ENCODE measurements at regions not wholly inside any gene's neighbourhood (a gene's known extent, or its start where the extent isn't known, plus 50 kb on each side); places are given as distances from the start of the nearest gene placed in this dataset.

DNA sequence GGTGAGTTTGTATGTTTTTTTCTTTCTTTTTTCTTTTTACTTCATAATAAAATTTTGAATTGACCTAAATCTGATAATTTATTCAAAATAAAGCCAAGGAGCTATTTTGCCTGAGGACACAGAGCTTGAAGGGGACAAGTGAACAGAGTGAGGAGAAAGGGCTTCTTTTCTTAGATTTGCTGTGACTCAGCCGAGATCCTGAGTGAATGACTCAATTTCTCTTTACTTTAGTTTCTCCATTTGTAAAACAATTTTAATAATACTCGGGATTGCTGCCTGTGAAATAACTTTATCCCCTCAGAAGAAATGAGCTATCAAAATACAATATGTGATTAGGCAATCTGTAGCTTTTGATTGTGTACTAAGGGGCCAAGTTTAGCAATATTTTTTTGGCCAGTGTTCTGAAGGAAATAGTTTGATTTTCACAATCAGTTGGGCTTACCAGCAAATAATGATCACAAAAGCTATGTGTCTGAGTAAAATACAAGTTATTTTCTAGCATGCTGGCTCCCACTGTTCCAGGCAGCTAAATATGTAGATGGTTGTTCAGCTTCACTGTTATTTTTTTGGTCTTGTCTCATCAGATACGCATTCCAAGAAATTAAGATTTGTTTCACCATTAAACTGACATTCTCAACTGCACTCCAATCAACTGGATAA, 437.5 kb downstream of the FGF9 start:
- no peak overlapping the region for H4K5ac ChIP-seq (ENCODE audit: insufficient read length, low read depth, low read length)
- H3K79me2 ChIP-seq (ENCODE audit: control insufficient read depth in 1 of 2, insufficient read depth in 2 of 2, low read length in 2 of 2), result no peaks in the 10 kb centered on the region
- H2AFZ ChIP-seq (ENCODE audit: low read length), result no peak overlapping the region
- 88% methylated on average over 3 of the region's 3 CpGs; no CpG with 5 or more reads in 1 of the 2 experiments for WGBS, 2 experiments (ENCODE audit: extremely low coverage in 1 of 2, insufficient coverage in 1 of 2, insufficient read length in 1 of 2, insufficient replicate concordance in 2 of 2, low coverage in 1 of 2, low lambda C conversion rate in 2 of 2, missing lambda C conversion rate in 1 of 2)
- CTCF ChIA-PET (ENCODE audit: partially characterized antibody), result no interaction called here
- H3K23me2 ChIP-seq (ENCODE audit: low read depth, low read length), result no peaks in the 10 kb centered on the region
- no peaks in the 10 kb centered on the region for H3K79me1 ChIP-seq (ENCODE audit: low read depth, low read length)
- H2BK120ac ChIP-seq (replicated peaks; ENCODE audit: low read depth, low read length), result no peak overlapping the region
- H3K4me2 ChIP-seq (ENCODE audit: insufficient read depth in 1 of 2, low read depth in 2 of 2, low read length in 2 of 2), result no peak overlapping the region
- H3K9ac ChIP-seq (replicated peaks in 1 of 4; ENCODE audit: extremely low read depth in 1 of 4, low read depth in 3 of 4, low read length in 3 of 4), result no peak overlapping the region
- no peak overlapping the region for H3K4ac ChIP-seq (replicated peaks; ENCODE audit: insufficient read length, low read depth, low read length)
- H4K8ac ChIP-seq (ENCODE audit: extremely low read depth, insufficient read depth, low read length), result no peak overlapping the region
- no peak for DNase-seq (ENCODE audit: low read depth in 1 of 2, low spot score in 2 of 2)
- no peak overlapping the region for H2BK12ac ChIP-seq (ENCODE audit: low read depth, low read length)
- no peak overlapping the region for H2BK5ac ChIP-seq (ENCODE audit: low read depth, low read length)
- H3K4me3 ChIP-seq (ENCODE audit: extremely low read depth in 1 of 4, insufficient read depth in 2 of 4, low read depth in 3 of 4, low read length in 4 of 4), result no peak overlapping the region
- no peak overlapping the region for H3K18ac ChIP-seq (ENCODE audit: extremely low read depth, low read length)
- no peaks in the 10 kb centered on the region for H3K9me3 ChIP-seq (ENCODE audit: insufficient read depth in 2 of 2, low read depth in 1 of 2, low read length in 1 of 2)
- H3K27ac ChIP-seq (ENCODE audit: low read depth, low read length), result no peak overlapping the region
- H2AK5ac ChIP-seq (ENCODE audit: low read depth, low read length), result no peak overlapping the region
- H3K4me1 ChIP-seq (replicated peaks in 1 of 4; ENCODE audit: control insufficient read depth in 3 of 4, insufficient read depth in 4 of 4, low read length in 3 of 4), result 0 out of 7 replicates have a peak, but pooled peaks cover 0 to 2% (median 0%) of the 10 kb centered on the region in 4 experiments
- no peak overlapping the region for H4K91ac ChIP-seq (replicated peaks; ENCODE audit: insufficient read length, low read length)
- no peak overlapping the region for H2BK20ac ChIP-seq (ENCODE audit: low read length)
- H3K27me3 ChIP-seq (replicated peaks in 1 of 4; ENCODE audit: control insufficient read depth in 3 of 4, extremely low read depth in 1 of 4, insufficient read depth in 3 of 4, low read length in 3 of 4), result no peaks in the 10 kb centered on the region
- H3K56ac ChIP-seq (replicated peaks; ENCODE audit: insufficient read length, low read depth, low read length), result no peak overlapping the region
- H2BK15ac ChIP-seq (ENCODE audit: low read length), result no peak overlapping the region
- POLR2A ChIA-PET (ENCODE audit: partially characterized antibody), result no interaction called here
- no peak overlapping the region for H3K23ac ChIP-seq (ENCODE audit: insufficient read length)
- no peaks in the 10 kb centered on the region; a peak in 1 of 8 replicates for H3K36me3 ChIP-seq (ENCODE audit: control insufficient read depth in 2 of 4, insufficient read depth in 4 of 4, low read length in 3 of 4)
- FAIRE-seq, result no peak
- no peak overlapping the region for H3K14ac ChIP-seq (ENCODE audit: insufficient read length)
- peaks cover 0 to 2% of the 10 kb centered on the region in 2 experiments for H4K20me1 ChIP-seq (replicated peaks in 1 of 2; ENCODE audit: control insufficient read depth in 1 of 2, insufficient read depth in 2 of 2, low read length in 2 of 2)
- no peak for TF ChIP-seq BACH1 (IDR thresholded peaks at IDR 0.05; ENCODE audit: low read length)
- no peak for TF ChIP-seq CTBP2 (IDR thresholded peaks at IDR 0.05; ENCODE audit: borderline replicate concordance, insufficient read depth, insufficient read length, low read length)
- TF ChIP-seq NRF1 (IDR thresholded peaks at IDR 0.05; ENCODE audit: low read depth, low read length), result no peak
- TF ChIP-seq POLR2A (IDR thresholded peaks at IDR 0.05; ENCODE audit: control extremely low read depth in 1 of 2, low read depth in 2 of 2, low read length in 2 of 2), result no peak
